ENCODE measurements at regions not wholly inside any gene's neighbourhood (a gene's known extent, or its start where the extent isn't known, plus 50 kb on each side); places are given as distances from the start of the nearest gene placed in this dataset.

DNA sequence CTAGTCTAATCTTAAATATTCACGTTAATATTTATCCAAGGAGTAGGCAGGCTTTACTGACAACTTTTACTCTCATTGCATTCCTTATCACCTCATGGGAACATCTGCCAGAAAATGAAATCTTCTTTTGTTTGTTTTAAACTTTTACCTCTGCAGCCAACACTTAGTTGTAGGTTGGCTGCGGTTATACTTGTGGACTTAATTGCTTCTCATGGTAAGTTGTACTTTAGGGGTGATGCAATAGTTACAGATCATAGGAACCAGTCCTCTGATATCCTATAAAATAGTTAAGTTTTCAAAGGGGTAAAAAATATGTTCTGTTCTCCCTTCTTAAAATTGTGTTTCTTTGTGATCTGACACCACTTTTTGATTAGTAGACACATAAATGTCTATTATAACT is 321.9 kb downstream of the ZPLD1 start:
- TF ChIP-seq, protein P1, sequence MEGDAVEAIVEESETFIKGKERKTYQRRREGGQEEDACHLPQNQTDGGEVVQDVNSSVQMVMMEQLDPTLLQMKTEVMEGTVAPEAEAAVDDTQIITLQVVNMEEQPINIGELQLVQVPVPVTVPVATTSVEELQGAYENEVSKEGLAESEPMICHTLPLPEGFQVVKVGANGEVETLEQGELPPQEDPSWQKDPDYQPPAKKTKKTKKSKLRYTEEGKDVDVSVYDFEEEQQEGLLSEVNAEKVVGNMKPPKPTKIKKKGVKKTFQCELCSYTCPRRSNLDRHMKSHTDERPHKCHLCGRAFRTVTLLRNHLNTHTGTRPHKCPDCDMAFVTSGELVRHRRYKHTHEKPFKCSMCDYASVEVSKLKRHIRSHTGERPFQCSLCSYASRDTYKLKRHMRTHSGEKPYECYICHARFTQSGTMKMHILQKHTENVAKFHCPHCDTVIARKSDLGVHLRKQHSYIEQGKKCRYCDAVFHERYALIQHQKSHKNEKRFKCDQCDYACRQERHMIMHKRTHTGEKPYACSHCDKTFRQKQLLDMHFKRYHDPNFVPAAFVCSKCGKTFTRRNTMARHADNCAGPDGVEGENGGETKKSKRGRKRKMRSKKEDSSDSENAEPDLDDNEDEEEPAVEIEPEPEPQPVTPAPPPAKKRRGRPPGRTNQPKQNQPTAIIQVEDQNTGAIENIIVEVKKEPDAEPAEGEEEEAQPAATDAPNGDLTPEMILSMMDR (IDR thresholded peaks at IDR 0.05; ENCODE audit: poor library complexity): no peak
- no peak for TF ChIP-seq EZH2 (IDR thresholded peaks at IDR 0.05; ENCODE audit: borderline replicate concordance)
